IPS DF 6.9 (cell line): ENCODE measurements at regions not wholly inside any gene's neighbourhood (a gene's known extent, or its start where the extent isn't known, plus 50 kb on each side); places are given as distances from the start of the nearest gene placed in this dataset.
"Not testable (repeated sequence)": the region's sequence is repeated elsewhere in the genome, so short reads cannot be mapped to it uniquely, and the experiment has no call there.

Experiments
- DNase-seq: peaks from one replicate; pipeline ENCODE4 v3.0.0-alpha.2; 2013; ENCODE audit warnings: low read depth, low spot score
- H3K27ac ChIP-seq: one replicate; pipeline ENCODE4 v1.5.1; 2013; ENCODE audit warnings: low read length, control low read depth
- H3K27me3 ChIP-seq: 2 replicates; pipeline ENCODE4 v1.6.1; 2013; ENCODE audit warnings: mild to moderate bottlenecking, low read length; ENCODE audit not compliant: control insufficient read depth, insufficient read depth
- H3K36me3 ChIP-seq: 2 replicates; pipeline ENCODE4 v1.6.1; 2013; ENCODE audit warnings: low read length; ENCODE audit not compliant: control insufficient read depth, insufficient read depth
- H3K4me1 ChIP-seq: 2 replicates; pipeline ENCODE4 v1.6.1; 2013; ENCODE audit warnings: low read length; ENCODE audit not compliant: control insufficient read depth, insufficient read depth
- H3K4me3 ChIP-seq: 2 replicates; pipeline ENCODE4 v1.5.1; 2013; ENCODE audit warnings: mild to moderate bottlenecking, low read length
- H3K9me3 ChIP-seq: 2 replicates; pipeline ENCODE4 v1.6.1; 2013; ENCODE audit warnings: low read length, inconsistent platforms; ENCODE audit not compliant: control insufficient read depth, insufficient read depth
- WGBS: extraction: QIAGEN DNeasy Blood & Tissue Kit; methylation state at CpG from one replicate; pipeline ENCODE4 v1.1.7; 2013; ENCODE audit warnings: mixed read lengths, missing lambda C conversion rate; ENCODE audit not compliant: insufficient read length, insufficient coverage; 5-methylcytosine and 5-hydroxymethylcytosine counted together

GRCh38 chr13:87954091-87954490, 282.9 kb downstream of the SLITRK5 start:
- H3K4me3 ChIP-seq, result no peak overlapping the region
- no peaks in the 10 kb centered on the region for H3K4me1 ChIP-seq
- H3K27me3 ChIP-seq, result no peaks in the 10 kb centered on the region
- H3K9me3 ChIP-seq, result no peaks in the 10 kb centered on the region
- DNase-seq, result no peak
- no CpG with 5 or more reads among the region's 3 CpGs for WGBS
- no peak overlapping the region for H3K27ac ChIP-seq
- no peaks in the 10 kb centered on the region for H3K36me3 ChIP-seq

GRCh38 chr13:87961546-87961945, 290.4 kb downstream of the SLITRK5 start:
- no peak overlapping the region for H3K4me3 ChIP-seq
- H3K27me3 ChIP-seq, result no peaks in the 10 kb centered on the region
- H3K27ac ChIP-seq, result no peak overlapping the region
- WGBS, result 100% methylated on average over 1 of the region's 3 CpGs
- no peak for DNase-seq
- no peaks in the 10 kb centered on the region for H3K9me3 ChIP-seq
- H3K36me3 ChIP-seq, result no peaks in the 10 kb centered on the region
- no peaks in the 10 kb centered on the region for H3K4me1 ChIP-seq

DNA sequence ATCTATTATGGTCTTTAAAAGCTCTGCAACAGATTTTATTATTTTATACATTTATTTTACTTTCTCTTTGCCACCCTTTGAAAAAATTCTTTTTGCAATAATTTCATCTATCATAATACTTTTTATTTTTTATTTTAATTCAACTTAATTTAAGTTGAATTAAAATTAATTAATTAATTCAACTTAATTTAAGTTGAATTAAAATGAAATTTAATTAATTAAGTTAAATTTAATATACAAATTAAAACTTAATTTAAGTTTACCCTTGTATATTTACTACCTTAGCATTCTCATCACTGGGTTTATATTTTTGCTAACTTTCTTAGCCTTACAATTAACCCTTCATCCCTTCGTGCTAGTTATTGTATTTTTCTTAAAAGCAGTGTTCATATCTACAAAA, 301.4 kb downstream of the SLITRK5 start:
- DNase-seq, result no peak
- Histone ChIP-seq H3K4me1 (no peaks in the 10 kb centered on the region), H3K9me3 (no peaks in the 10 kb centered on the region), H3K27ac (no peak overlapping the region), H3K4me3 (no peak overlapping the region), H3K27me3 (no peaks in the 10 kb centered on the region), H3K36me3 (no peaks in the 10 kb centered on the region)
- no CpG with 5 or more reads among the region's 1 CpG for WGBS

DNA sequence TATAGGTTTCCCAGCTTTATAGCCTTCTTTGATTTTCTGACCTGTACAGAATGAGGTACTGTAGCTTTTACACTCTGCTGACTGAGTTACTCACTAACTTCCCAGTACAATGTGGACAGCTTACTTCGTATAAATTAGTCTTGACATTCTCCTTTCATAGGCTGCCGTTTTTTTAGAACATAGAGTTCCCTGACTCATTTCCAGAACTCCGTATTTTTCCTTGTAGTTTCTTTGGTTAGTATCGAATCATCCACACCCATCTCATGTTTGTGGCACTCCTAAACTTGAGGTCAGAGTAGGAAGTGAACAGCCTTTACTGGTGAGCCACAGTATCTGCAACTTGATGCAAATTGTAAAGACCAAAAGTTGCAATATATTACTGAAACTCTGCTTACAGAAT, 303.9 kb downstream of the SLITRK5 start:
- Histone ChIP-seq H3K4me3 (no peak overlapping the region), H3K27ac (no peak overlapping the region), H3K9me3 (no peaks in the 10 kb centered on the region), H3K36me3 (no peaks in the 10 kb centered on the region), H3K4me1 (no peaks in the 10 kb centered on the region), H3K27me3 (no peaks in the 10 kb centered on the region)
- no CpG with 5 or more reads among the region's 4 CpGs for WGBS
- DNase-seq, result no peak

DNA sequence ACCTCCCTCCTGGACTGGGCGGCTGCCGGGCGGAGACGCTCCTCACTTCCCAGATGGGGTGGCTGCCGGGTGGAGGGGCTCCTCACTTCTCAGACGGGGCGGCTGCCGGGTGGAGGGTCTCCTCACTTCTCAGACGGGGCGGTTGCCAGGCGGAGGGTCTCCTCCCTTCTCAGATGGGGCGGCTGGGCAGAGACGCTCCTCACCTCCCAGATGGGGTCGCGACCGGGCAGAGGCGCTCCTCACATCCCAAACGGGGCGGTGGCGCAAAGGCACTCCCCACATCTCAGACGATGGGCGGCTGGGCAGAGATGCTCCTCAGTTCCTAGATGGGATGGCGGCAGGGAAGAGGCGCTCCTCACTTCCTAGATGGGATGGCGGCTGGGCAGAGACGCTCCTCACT, 305.5 kb downstream of the SLITRK5 start:
- not testable (repeated sequence) for H3K9me3 ChIP-seq, H3K36me3 ChIP-seq, H3K27me3 ChIP-seq, H3K27ac ChIP-seq, H3K4me3 ChIP-seq, DNase-seq, H3K4me1 ChIP-seq
- WGBS, result no CpG with 5 or more reads among the region's 26 CpGs

GRCh38 chr13:87981416-87981815, 310.2 kb downstream of the SLITRK5 start:
- Histone ChIP-seq H3K27me3 (no peaks in the 10 kb centered on the region), H3K4me3 (no peak overlapping the region), H3K4me1 (no peaks in the 10 kb centered on the region), H3K27ac (no peak overlapping the region), H3K9me3 (no peaks in the 10 kb centered on the region), H3K36me3 (no peaks in the 10 kb centered on the region)
- WGBS, result no CpG with 5 or more reads among the region's 2 CpGs
- no peak for DNase-seq

DNA sequence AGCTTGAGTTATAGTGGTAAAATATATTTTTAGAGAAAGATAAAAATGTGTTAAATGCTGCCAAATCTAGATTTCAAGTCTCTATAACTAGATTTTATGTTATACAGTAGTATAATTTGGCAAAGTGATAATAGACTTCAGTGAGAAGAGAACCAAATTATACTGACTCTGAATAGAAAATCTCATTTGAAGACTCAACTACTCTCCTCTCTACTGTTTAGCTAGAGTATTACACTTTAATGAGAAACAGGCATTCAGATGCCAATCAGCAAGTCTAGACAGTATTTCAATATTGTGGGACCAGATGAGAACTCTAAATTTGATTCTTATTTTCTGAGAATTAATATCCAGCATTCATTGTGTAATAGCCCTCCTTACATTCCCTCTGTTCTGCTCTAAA, 311.2 kb downstream of the SLITRK5 start:
- Histone ChIP-seq H3K9me3 (no peaks in the 10 kb centered on the region), H3K4me3 (no peak overlapping the region), H3K4me1 (no peaks in the 10 kb centered on the region), H3K36me3 (no peaks in the 10 kb centered on the region), H3K27ac (no peak overlapping the region), H3K27me3 (no peaks in the 10 kb centered on the region)
- DNase-seq, result no peak

DNA sequence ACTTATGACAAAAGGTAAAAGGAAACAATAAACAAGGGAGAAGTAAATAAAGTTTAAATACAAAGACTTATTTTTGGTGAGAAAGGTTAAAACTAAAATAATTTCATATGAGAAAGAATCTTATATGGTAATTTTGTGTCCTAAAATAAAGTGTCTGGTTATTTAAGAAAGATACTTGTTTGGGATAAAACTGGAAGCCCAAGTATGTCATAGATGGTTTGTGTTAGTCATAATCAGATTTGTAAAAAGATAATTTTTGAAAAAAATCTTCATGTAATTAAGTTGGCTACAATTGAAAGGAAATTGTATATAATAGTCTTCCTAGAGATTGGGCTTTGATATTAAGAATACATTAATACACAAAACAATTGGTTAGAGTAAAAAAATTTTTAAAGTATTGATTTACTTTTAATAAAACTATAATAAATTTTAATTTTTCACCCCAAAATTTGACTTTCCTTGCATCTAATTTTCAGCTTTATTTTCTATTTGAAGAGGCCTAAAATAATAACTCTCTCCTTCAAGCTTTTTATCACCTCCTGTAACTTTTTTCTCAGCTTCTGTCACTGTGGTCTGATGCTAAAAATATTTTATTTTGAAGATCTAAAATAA, 315.6 kb downstream of the SLITRK5 start:
- no peak overlapping the region for H3K4me3 ChIP-seq
- no peak overlapping the region for H3K27ac ChIP-seq
- H3K27me3 ChIP-seq, result no peaks in the 10 kb centered on the region
- H3K4me1 ChIP-seq, result no peaks in the 10 kb centered on the region
- DNase-seq, result no peak
- H3K9me3 ChIP-seq, result no peaks in the 10 kb centered on the region
- H3K36me3 ChIP-seq, result no peaks in the 10 kb centered on the region

GRCh38 chr13:87998081-87998480, 326.9 kb downstream of the SLITRK5 start:
- 0 out of 2 replicates have a peak, but pooled peaks cover 3% of the 10 kb centered on the region for H3K36me3 ChIP-seq
- no peak overlapping the region for H3K27ac ChIP-seq
- H3K27me3 ChIP-seq, result no peaks in the 10 kb centered on the region
- H3K4me1 ChIP-seq, result no peaks in the 10 kb centered on the region
- no peak for DNase-seq
- no peak overlapping the region for H3K4me3 ChIP-seq
- whole genome bisulfite sequencing, result no CpG with 5 or more reads among the region's 1 CpG
- peaks cover 2% of the 10 kb centered on the region for H3K9me3 ChIP-seq

- peaks cover 2% of the 10 kb centered on the region for H3K9me3 ChIP-seq
- H3K36me3 ChIP-seq, result 0 out of 2 replicates have a peak, but pooled peaks cover 3% of the 10 kb centered on the region
- no peak overlapping the region for H3K4me3 ChIP-seq
- WGBS, result no CpG with 5 or more reads among the region's 1 CpG
- DNase-seq, result no peak
- H3K27ac ChIP-seq, result no peak overlapping the region
- no peaks in the 10 kb centered on the region for H3K4me1 ChIP-seq
- no peaks in the 10 kb centered on the region for H3K27me3 ChIP-seq
These were observed 328.1 kb downstream of the SLITRK5 start for GRCh38 chr13:87999240-87999700.

DNA sequence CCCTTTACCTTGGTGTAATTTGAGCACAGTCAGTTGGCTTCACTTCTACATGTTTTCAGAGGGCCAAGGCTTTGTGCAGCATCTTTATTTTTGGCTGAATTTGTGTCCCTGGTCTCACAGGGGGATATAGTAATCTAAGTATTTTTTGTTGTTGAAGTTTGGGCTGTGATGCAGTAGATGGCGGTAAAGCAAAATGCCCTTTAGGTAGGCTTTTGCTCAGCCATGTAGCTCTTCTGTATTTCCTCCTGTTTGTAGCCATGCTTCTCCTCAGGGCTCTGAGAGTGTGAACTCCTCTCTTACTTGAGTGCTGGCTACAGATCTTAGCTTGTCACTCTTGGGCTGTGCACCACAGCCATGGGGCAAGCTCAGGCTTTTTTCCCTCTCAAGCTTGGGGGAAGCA, 328.6 kb downstream of the SLITRK5 start:
- no CpG with 5 or more reads among the region's 1 CpG for WGBS
- H3K27ac ChIP-seq, result no peak overlapping the region

More for the DNA sequence above, 328.6 kb downstream of the SLITRK5 start:
- no peaks in the 10 kb centered on the region for H3K27me3 ChIP-seq
- no peak overlapping the region for H3K4me3 ChIP-seq
- 0 out of 2 replicates have a peak, but pooled peaks cover 3% of the 10 kb centered on the region for H3K36me3 ChIP-seq
- H3K4me1 ChIP-seq, result no peaks in the 10 kb centered on the region
- DNase-seq, result no peak
- peaks cover 2% of the 10 kb centered on the region for H3K9me3 ChIP-seq
